Upper lobe of left lung (tissue), 6 donors: ENCODE measurements at regions not wholly inside any gene's neighbourhood (a gene's known extent, or its start where the extent isn't known, plus 50 kb on each side); places are given as distances from the start of the nearest gene placed in this dataset.
A peak's percentile ranks its signal among the peaks of the same experiment; 100 is the strongest.
"Not testable (repeated sequence)": the region's sequence is repeated elsewhere in the genome, so short reads cannot be mapped to it uniquely, and the experiment has no call there.

Experiments used
- ATAC-seq, 2 donors: fragments of 200-7000 bp; cut with Tn5 transposase; one replicate each; pipeline ENCODE4 v1.9.1; 2022; ENCODE audit warnings: mild to moderate bottlenecking in 2 of 2, moderate library complexity in 2 of 2; ENCODE audit not compliant: low FRiP score in 2 of 2
- DNase-seq, 2 donors: peaks; one replicate each; pipeline ENCODE4 v3.0.0-alpha.2; 2019 to 2020
- H3K27ac ChIP-seq, 4 donors: fragments of 200-600 bp; sonication (generic); one replicate each; pipeline ENCODE4 v1.5.1; 2016 to 2019
- H3K27me3 ChIP-seq, 4 donors: fragments of 200-600 bp; sonication (generic); one replicate each; pipeline ENCODE4 v1.5.1; 2017 to 2019
- H3K36me3 ChIP-seq, 4 donors: fragments of 200-600 bp; sonication (generic); one replicate each; pipeline ENCODE4 v1.5.1; 2016 to 2019
- H3K4me1 ChIP-seq, 4 donors: fragments of 200-600 bp; sonication (generic); one replicate each; pipeline ENCODE4 v1.5.1; 2018 to 2019
- H3K4me3 ChIP-seq, 4 donors: fragments of 200-600 bp; sonication (generic); one replicate each; pipeline ENCODE4 v1.5.1; 2017 to 2019; ENCODE audit warnings: mild to moderate bottlenecking in 2 of 4, moderate library complexity in 1 of 4
- H3K9me3 ChIP-seq, 4 donors: fragments of 200-600 bp; sonication (generic); one replicate each; pipeline ENCODE4 v1.5.1; 2018 to 2019
- CTCF ChIP-seq, 6 experiments: fragments of 450-650 bp in 4 of 6; fragments of 200-600 bp in 2 of 6; sonication (generic) in 2 of 6; IDR thresholded peaks; one replicate each; pipeline ENCODE4 v1.5.1; 2016 to 2019; ENCODE audit warnings: antibody characterized with exemption in 6 of 6
- EP300 ChIP-seq, 4 donors: sonication (generic); formaldehyde crosslinking; IDR thresholded peaks; one replicate each; pipeline ENCODE4 v1.5.1; 2017; ENCODE audit warnings: antibody characterized with exemption in 4 of 4, control low read depth in 2 of 4
- POLR2A ChIP-seq, 4 donors: fragments of 450-650 bp; IDR thresholded peaks; one replicate each; pipeline ENCODE4 v1.5.1; 2016 to 2017; ENCODE audit warnings: antibody characterized with exemption in 4 of 4, mild to moderate bottlenecking in 2 of 4
- POLR2AphosphoS5 ChIP-seq, 2 donors: sonication (generic); formaldehyde crosslinking; IDR thresholded peaks; one replicate each; pipeline ENCODE4 v1.5.1; 2017; ENCODE audit warnings: antibody characterized with exemption in 2 of 2
- WGBS, 2 donors: methylation state at CpG; one replicate each; pipeline ENCODE4 v1.1.5; 2017 to 2018; 5-methylcytosine and 5-hydroxymethylcytosine counted together
- donor health status: DM: no; HTN: no; CAD: no; lungs with moderate emphysema.
- donor health status: DM: no; HTN: yes; CAD: no; lungs with severe emphysema.

- ATAC-seq (no peak), DNase-seq (no peak)
- H3K9me3 ChIP-seq = no peaks in the 10 kb centered on the region
- H3K4me1 ChIP-seq = no peaks in the 10 kb centered on the region
- no peak overlapping the region for H3K4me3 ChIP-seq
- no peaks in the 10 kb centered on the region for H3K27me3 ChIP-seq
- H3K36me3 ChIP-seq = no peaks in the 10 kb centered on the region
- 74% methylated on average over 3 of the region's 3 CpGs; no CpG with 5 or more reads in 1 of the 2 donors for WGBS, 2 donors
- TF ChIP-seq POLR2AphosphoS5 (IDR thresholded peaks at IDR 0.05) = no peak
- no peak for TF ChIP-seq CTCF (IDR thresholded peaks at IDR 0.05)
- no peak for TF ChIP-seq EP300 (IDR thresholded peaks at IDR 0.05)
- no peak for TF ChIP-seq POLR2A (IDR thresholded peaks at IDR 0.05)
- H3K27ac ChIP-seq = no peak overlapping the region
Observed at GRCh38 chrY:19587311-19587710, 157.2 kb downstream of the KDM5D start.

GRCh38 chrY:19580990-19581389, 163.5 kb downstream of the KDM5D start:
- not testable (repeated sequence) for H3K4me1 ChIP-seq, H3K9me3 ChIP-seq, H3K27ac ChIP-seq, H3K4me3 ChIP-seq, DNase-seq, H3K36me3 ChIP-seq, ATAC-seq, H3K27me3 ChIP-seq
- 31% methylated on average over 3 of the region's 3 CpGs; no CpG with 5 or more reads in 1 of the 2 donors for WGBS, 2 donors

GRCh38 chrY:19578281-19578874, 166.1 kb downstream of the KDM5D start:
- WGBS, 2 donors = 50% methylated on average over 3 of the region's 3 CpGs; no CpG with 5 or more reads in 1 of the 2 donors
- no peak for TF ChIP-seq EP300 (IDR thresholded peaks at IDR 0.05)
- no peak for TF ChIP-seq POLR2A (IDR thresholded peaks at IDR 0.05)
- no peak for TF ChIP-seq POLR2AphosphoS5 (IDR thresholded peaks at IDR 0.05)
- TF ChIP-seq CTCF (IDR thresholded peaks at IDR 0.05) = no peak
- no peak overlapping the region for H3K4me3 ChIP-seq
- ATAC-seq (peak in 1 of 2 donors; percentile 70), DNase-seq (no peak)
- H3K9me3 ChIP-seq = no peaks in the 10 kb centered on the region
- H3K4me1 ChIP-seq = no peaks in the 10 kb centered on the region
- H3K27ac ChIP-seq = no peak overlapping the region
- no peaks in the 10 kb centered on the region for H3K27me3 ChIP-seq
- no peaks in the 10 kb centered on the region for H3K36me3 ChIP-seq

- WGBS, 2 donors = 76% methylated on average over 6 of the region's 6 CpGs; no CpG with 5 or more reads in 1 of the 2 donors
- ATAC-seq = no peak
- no peaks in the 10 kb centered on the region for H3K9me3 ChIP-seq
Observed at GRCh38 chrY:19577250-19577649, 167.3 kb downstream of the KDM5D start.

GRCh38 chrY:19574939-19575338, 169.6 kb downstream of the KDM5D start:
- ATAC-seq (no peak), DNase-seq (no peak)
- Histone ChIP-seq H3K4me3 (no peak overlapping the region), H3K9me3 (no peaks in the 10 kb centered on the region), H3K27ac (no peak overlapping the region), H3K4me1 (no peaks in the 10 kb centered on the region), H3K27me3 (no peaks in the 10 kb centered on the region), H3K36me3 (no peaks in the 10 kb centered on the region)
- TF ChIP-seq POLR2AphosphoS5 (IDR thresholded peaks at IDR 0.05) (no peak), POLR2A (IDR thresholded peaks at IDR 0.05) (no peak), EP300 (IDR thresholded peaks at IDR 0.05) (no peak), CTCF (IDR thresholded peaks at IDR 0.05) (no peak)

More at GRCh38 chrY:19577250-19577649, 167.3 kb downstream of the KDM5D start:
- Histone ChIP-seq H3K27me3 (no peaks in the 10 kb centered on the region), H3K27ac (no peak overlapping the region), H3K4me3 (no peak overlapping the region), H3K4me1 (no peaks in the 10 kb centered on the region), H3K36me3 (no peaks in the 10 kb centered on the region)
- DNase-seq = no peak
- TF ChIP-seq POLR2AphosphoS5 (IDR thresholded peaks at IDR 0.05) = no peak
- no peak for TF ChIP-seq POLR2A (IDR thresholded peaks at IDR 0.05)
- TF ChIP-seq CTCF (IDR thresholded peaks at IDR 0.05) = no peak
- no peak for TF ChIP-seq EP300 (IDR thresholded peaks at IDR 0.05)
